T-helper 1 cell treated with Interleukin-12 subunit alpha and Interleukin-12 subunit beta and Interleukin-4 antibody, amounts not matched to agents 30 ng/mL and 1 ng/mL, for 36 hours (primary cell): ENCODE measurements at regions not wholly inside any gene's neighbourhood (a gene's known extent, or its start where the extent isn't known, plus 50 kb on each side); places are given as distances from the start of the nearest gene placed in this dataset.
"Not testable (repeated sequence)": the region's sequence is repeated elsewhere in the genome, so short reads cannot be mapped to it uniquely, and the experiment has no call there.

Experiments used
- intact Hi-C: fragments of 100-400 bp; cut with micrococcal nuclease; formaldehyde crosslinking; loops from one replicate; pipeline ENCODE4 v1.15.1; 2024

DNA sequence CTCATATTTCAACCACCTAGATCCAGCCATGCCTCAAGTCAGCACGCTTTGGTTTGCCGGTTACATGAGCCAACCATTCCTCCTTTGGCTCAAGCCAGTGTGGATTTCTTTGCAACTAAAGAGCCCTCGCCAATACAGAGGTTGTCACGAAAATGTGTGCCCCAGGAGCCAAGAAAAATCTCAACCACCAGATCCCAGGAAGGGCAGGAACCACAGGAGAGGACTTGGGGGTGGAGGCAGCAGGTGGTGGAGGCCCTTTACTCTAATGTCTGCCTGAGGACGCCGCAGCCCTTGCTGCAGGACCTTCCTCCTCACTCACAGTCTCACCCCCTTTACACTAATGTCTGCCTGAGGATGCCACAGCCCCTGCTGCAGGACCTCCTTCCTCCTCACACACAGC, 144.8 kb upstream of the PHACTR3 start:
- intact Hi-C loops: no loop called here

DNA sequence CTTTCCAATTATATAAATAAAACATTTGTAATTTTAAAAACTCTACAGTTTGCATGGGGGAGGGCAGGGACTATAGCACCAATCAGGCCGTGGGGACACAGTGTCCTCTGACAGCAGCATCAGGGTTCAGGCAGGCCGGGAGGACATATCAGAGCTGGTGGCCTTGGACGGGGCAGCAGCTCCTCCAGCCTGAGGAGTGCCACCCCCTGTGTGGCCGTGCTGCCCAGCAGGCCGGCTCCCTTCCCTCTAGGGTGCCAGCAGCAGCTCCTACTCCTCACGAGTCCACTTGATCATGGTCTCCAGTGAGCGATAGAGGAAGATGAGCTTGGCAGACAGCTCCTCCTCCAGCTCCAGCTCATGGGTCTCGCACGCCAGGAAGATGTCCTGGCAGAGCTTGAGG, 144.0 kb upstream of the PHACTR3 start:
- intact Hi-C loops: no loop called here

DNA sequence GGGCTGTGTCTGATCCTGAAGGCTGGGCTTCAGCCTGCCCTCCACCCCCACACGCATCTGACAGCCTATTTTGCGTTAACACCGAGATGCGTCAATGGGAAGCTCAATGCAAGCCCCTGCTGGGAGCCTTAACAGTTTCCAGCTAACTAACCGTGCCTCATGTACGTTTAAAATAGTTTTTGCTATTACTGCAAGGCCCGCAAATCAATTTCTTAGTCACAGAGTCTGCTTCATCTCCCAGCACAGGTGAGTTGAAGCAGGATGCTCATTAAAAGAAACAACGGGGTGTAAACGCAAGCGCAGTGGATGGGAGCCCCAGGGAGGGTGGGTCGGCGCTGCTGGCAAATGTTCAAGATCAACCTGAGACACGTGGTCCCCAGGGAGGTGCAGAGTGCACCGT, 142.8 kb upstream of the PHACTR3 start:
- intact Hi-C loops: no loop called here

DNA sequence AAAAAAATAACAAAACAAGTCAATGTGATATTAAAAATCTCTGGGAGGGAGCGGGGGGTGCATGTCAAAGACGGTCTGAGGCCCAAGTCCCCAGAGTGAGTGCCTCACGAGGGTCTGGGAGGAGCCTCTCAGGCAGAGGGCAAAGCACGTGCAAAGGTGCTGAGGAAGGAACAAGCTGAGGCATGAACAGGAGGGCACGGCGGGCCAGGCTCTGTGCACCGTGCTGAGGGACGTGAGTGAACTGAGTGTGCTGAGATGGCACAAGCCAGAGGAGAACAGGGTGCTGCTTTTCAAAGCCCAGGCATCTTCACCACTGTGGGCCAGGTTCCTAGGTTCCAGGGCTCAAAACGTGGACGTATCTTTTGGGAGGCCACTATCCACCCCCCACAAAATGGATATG, 142.1 kb upstream of the PHACTR3 start:
- intact Hi-C loops: no loop called here

DNA sequence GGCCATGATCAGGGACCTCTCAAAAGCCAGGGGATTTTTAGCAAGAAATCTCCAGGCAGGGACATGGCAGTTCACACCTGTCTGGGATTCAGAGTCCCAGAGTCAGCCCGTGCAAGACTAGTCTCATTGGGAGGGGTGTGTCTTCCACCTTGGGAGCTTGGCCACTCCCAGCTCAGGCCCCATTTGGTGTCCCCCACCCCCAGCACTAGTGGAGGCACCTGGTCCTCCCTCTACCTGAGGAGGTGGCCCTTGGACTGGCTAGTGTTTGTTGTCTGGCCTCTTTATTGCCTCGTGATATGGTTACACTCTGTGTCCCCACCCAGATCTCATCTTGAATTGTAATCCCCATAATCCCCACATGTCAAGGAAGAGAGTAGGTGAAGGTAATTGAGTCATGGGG, 140.8 kb upstream of the PHACTR3 start:
- intact Hi-C loops: no loop called here

DNA sequence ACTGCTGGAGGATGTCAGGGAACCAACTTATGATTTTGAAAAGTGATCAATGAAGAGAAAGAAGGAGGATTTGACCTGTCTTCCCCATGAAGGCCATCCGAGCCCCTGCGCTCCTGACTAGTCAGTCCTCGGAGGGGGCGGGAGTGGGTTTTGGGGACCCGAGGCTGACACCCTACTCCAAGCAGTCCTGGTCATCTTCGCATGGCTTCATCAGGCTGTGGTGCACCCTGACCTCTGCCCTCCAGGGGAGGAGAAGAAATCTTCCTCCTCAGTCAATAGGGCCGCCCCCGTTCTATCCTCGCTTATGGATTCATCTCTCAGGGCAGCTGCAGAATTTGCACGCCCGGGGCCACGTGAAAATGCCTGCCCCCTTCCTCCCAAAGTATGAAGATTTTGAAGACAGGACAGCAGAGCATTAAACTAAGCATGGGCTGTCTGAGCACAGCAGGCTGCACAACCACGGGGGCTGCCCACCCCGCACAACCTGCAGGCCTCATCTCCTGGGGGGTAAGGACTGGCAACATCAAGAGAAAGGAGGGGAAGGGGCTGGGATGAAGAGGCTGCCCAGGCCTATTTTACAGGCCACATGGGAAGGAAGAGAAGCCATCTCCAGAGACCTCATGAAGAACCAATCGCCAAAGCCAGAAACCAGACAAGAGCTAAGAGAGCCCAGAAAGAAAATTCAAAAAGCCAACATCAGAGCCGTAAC, 138.1 kb upstream of the PHACTR3 start:
- intact Hi-C loops: no loop called here

DNA sequence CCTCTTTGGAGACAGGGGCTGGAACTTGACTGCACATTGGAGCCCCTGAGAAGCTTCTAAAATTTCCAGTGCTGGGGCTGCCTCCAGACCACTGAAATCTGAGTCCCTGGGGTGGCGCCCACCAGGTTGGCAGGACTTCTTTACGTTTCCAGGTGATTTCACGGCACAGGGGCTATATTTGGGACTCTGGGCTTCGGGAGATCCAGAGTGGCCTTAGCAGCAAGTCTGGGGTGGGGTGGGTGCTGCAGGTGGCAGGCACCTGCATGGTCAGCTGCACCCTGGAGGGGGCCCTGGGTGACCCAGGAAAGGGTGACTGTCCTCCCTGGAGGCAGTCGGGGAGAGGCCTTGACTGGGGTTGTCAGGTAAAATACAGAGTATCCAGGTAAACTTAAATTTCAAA, 135.5 kb upstream of the PHACTR3 start:
- intact Hi-C loops: no loop called here

DNA sequence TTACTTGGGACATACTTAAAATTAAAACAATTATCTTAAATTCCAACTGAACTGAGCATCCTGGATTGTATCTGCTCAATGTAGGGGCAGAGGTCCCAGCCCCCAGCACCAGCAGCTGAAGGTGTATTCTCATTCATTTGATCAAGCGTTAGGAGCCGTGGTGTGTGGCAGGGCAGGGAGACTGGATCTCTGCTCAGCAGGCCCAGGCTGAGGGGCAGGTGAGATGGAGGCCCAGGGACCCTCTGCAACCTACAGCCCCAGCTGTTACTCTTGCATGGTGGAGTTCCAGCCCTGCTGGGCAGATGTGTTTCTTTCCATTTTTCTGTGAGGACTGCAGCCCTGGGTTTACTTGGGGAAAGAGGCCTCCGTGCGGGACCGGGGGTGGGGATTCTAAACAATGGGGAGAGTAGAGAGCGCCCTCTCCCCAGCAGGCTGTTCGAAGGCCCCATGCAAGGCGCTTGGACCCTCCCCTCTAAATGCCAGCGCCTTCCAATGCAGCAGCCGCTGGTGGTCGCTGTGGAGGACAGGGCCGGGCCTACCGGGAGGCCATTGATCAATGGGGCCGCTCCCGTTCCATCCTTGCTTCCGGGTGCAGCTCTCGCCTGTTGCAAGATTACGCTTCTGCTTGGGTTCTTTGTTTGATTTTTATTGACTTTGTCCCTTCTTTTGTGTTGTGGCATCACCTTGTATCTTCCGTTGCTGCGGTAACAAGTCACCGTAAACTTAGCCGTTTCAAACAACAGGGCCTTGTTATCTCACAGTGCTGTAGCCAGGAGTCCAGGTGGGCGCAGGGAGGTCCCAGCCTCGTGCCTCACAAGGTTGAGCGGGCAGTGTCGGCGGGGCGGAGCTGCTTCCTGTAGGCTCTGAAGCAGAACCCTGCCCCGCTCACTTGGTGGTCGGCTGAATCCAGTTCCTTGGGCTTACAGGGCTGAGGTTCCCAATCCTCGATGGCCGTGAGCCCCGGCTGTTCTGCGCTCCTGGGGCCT, 134.8 kb upstream of the PHACTR3 start:
- intact Hi-C loops: no loop called here

DNA sequence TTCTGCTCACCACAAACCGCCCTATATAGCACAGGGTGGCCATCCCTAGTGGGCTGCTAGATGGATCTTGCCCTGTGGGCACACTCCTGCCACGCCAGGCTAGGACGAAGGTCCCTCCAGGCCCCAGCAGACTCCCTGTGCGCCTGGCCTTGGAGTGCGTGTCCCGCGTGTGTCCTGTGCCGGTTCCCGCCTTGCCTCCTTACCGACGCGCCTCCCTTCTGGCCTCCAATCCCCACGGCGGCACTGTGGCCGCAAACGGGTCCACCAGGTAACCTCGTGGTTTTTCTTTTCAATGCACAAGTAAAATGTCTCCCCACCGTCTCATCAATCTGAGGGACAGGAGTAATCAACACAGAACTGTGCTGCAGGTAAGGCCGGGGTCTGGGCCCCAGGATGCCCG, 133.8 kb upstream of the PHACTR3 start:
- intact Hi-C loops: no loop called here

DNA sequence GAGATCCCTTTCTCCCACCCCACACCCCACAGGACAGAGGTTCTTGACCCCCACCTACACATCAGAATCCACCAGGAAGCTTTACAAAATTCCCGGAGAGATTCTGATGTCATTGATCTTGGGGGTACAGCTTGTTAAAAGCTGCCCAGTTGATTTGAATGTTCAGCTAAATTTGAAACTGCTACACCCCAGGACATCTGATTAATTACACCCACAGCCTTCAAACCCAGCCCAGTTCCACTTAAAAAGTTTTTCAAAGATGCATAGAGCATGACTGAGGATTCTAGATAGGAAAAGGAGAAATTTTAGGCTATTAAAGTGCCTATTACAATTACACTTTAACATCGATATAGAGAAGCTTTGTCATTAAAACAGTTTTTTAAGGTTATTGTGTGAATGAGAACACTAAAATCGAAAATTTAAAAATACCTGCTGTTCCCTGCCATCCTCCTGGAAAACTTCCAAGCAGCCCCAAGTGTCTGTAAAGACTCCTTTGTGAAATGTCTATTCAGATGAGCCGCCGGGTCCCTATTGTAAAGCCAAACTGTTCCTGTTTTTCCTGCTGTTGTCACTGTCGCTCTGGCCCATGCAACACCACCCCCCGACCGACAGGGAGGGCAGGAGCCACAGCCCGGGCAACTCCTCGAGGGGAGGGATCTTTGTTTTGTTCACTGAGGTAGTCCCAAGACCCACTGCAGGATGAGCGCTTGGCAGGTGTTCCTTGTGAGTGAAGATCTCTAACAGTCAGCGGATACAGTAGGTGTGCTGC, 132.5 kb upstream of the PHACTR3 start:
- intact Hi-C loops: no loop called here

DNA sequence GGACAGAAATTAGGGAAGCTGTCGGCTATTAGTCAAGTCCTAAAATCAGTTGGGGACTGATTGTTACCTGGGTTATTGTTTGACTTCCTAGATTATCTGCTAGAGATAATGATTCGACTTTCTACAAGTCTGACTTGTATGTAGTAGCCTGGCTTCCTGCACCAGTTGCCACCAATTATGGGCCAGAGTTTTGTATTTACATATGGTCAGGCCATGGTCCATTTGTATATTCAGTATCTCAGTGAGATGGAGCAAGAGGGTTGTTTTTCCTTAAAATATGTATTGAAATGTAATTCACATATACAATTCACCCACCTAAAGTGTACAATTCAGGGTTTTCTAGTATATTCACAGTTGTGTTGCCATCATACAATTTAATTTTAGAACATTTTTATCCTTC, 130.6 kb upstream of the PHACTR3 start:
- intact Hi-C loops: no loop called here

DNA sequence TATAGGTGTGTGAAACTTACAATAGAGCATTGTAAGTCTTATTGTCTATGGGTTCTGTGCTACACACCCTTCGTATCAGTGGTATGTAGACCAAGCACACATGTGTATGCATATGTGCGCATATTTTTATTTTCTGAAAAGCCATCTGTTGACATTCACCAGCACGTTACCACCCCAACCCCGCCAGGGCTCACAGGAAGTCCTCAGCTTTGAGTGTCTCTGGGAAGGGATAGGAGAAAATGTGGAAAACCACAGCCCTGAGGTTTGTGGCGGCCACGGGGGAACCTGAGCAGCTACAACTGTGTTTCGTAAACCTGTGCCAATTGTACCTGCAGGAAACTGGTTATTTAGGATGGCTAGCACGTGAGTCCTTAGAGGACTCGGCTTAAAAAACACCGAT, 123.3 kb upstream of the PHACTR3 start:
- intact Hi-C loops: no loop called here

DNA sequence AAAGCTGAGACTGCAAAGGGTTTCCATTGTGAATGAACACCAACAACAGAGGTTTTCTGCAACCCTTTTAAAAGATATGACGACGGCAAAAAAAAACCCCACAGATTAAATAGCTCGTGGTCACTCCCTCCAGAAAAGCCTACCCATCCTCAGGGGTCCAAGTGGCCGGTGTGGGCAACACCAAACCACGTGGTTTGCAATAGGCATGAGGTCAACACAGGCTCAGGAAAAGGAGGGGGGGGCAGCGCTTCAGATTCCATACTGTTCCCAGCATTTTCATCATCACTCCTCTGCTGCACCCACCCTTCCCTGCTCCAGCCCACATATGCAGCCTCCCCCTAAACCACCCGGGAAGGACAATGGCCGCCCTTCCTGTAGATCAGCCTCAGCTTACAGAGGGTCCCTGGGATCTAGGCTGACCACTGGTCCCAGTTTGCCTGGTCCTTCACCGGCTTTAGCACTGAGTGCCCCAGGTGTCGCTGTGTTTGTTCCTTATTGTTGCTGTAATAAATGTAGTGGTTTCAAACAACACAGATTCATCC, 122.8 kb upstream of the PHACTR3 start:
- intact Hi-C loops: no loop called here

DNA sequence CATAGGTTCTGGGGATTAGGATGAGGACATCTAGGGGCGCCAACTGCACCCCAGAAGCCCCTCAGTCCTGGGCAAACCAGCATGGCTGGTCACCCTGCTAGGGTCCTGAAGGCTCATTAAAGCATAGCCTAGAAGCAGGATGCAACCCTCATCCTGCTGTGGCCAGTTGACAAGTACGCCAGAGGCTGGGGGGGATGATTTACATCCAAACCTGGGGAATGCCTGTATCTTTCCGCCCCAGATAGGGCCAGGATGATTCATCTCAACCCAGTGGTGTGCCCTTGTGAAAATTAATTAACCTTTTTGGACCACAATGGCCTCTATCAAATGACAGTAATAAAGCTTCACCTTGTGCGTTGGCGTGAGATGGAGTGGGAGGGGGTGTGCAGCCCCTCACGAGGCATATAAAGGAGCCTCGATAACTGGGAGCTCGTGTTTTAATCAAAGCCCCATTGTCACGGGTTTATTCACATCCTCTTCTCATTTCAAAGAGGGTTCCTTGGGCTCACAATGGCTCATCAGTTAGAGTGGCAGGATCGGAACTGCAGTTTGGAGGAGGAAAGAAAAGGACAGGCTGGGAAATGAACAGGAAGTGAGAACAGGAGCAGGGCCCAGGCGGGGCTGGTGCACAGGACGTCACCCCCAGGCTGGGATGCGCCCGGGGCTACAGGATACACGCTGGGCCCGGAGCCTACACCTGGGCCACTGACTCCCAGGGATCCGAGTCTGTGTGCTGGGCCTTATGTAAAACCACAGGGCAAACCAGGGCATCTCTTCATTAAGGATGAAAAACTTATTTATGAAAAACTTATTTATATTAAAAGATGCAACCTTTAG, 121.8 kb upstream of the PHACTR3 start:
- intact Hi-C loops: no loop called here

DNA sequence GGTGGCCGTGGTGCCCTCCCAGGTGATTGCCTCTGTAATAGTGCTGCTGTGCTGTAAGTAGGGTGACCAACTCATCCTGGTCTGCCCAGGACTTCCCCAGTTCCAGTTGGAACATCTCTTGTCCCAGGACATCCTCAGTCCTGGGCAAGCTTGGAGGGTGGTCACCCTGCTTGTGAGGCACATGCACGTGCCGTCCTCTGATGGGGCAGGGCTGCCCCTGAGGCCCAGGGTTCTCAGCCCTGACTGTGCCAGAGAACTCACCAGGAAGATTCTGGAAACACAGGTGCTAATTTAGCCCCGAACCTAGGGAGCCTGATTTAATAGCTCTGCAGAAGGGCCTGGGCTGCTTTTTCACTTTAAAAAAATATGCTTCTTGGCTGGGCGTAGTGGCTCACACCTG, 120.9 kb upstream of the PHACTR3 start:
- intact Hi-C loops: no loop called here

DNA sequence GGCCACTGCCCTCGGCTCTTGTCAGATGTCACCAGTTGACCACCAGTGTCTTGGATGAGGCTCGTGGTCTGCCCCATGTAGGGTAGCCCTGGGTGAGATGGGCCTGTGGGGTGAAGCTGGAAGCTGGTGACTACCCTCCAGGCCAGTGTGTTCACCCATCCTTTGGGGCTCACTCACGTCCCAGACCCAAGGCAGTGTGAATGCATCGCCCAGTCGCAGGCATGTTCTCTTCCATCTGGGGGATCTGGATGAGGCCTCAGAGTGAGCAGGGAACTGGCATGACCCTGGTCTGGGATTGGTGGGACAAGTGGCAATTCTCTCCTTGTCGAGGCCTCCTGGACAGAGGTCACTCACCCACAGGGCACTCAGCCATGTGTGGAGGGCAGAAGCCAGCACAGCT, 120.1 kb upstream of the PHACTR3 start:
- intact Hi-C loops: no loop called here

DNA sequence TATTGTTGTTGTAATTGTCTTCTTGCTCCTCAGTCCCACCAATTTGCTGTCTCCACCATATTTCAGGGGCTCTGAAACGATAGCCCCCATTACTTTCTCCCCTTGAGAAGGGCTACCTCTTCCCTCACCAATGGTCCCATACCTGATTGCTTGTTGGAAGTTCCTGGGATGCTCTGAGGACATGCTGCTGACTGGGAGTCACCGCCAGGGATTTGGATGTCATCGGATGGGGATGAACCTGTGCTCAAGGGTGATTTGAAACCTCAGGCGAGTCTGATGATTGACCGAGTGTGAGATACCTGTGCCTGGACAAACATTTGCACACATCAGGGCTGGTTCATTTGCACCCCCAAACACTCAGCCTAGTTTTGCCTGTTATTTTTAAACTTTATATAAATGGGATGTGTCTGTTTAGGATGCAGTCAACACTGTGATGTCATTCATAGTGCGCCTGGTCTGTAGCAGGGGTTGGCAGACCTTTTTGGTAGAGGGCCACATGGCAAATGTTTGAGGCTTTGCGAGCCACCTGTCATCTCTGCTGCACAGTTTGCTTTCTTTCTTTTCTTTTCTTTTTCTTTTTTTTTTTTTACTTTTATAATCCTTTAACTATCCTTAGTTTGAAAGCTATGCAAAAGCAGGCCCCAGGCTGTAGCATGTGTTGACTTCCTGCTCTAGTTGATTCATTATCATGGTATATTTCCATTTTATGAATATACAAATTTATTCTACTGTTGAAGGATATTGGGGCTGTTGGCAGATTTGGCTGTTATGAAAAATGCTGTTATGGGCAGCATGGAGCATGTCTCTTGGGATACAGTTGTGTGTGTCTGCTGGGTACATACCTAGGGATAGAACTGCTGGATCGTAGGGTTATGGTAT, 118.5 kb upstream of the PHACTR3 start:
- intact Hi-C loops: no loop called here

DNA sequence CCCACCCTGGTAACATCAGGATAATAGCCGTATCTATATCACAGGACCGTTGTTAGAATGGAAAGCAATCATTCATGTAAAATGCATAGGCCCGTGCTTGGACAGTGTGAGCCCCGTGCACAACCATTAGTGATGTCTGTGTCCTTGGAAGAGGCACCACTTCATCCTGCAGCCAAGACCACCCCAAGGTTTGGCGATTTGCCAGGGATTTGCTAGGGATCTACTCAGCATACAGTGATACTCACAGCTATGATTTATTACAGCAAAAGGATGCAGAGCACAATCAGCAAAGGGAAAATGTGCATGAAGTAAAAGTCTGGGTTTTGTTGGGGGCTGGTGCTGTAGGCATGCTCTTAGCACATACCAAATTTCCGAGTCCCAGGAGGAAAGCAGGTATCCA, 115.9 kb upstream of the PHACTR3 start:
- intact Hi-C loops: not testable (repeated sequence)

DNA sequence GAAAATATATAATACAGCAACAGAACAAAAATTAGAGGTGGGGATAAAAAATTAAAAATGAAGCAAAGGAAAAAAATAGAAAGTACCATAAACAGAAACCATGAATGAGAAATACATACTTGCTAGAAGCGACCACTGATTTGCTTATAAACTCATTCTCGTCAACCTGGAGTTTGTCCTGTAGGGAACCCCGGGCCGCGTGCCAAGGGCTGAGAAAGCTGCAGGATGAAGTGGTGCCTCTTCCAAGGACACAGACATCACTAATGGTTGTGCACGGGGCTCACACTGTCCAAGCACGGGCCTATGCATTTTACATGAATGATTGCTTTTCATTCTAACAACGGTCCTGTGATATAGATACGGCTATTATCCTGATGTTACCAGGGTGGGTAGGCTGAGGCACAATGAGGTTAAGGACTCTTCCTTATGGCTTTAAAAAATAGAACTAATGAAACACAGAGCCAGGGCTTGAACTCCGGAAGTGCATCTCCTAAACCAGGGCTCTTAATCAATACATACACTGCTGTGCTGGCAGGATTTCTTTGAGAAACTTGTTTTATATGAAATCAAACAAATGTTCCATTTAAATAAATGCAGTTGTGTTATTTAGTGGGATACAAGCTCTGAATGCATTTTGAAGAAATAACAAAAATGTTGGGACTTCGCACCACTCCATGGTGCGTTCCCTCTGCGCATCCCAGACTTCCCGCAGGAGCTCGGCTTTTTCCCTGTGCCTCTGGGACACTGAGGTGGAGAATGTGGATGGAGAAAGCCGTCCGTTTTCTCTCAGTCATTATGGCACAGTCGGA, 113.9 kb upstream of the PHACTR3 start:
- intact Hi-C loops: not testable (repeated sequence)
